SK-MEL-5 (cell line): ENCODE measurements at regions not wholly inside any gene's neighbourhood (a gene's known extent, or its start where the extent isn't known, plus 50 kb on each side); places are given as distances from the start of the nearest gene placed in this dataset.
"Not testable (repeated sequence)": the region's sequence is repeated elsewhere in the genome, so short reads cannot be mapped to it uniquely, and the experiment has no call there.

Source experiments
- DNase-seq: peaks from one replicate; pipeline ENCODE4 v3.0.0-alpha.2; 2016; ENCODE audit warnings: low read depth, low spot score
- in situ Hi-C: cut with HindIII; loops from 2 replicates; pipeline ENCODE4 v1.10.0; 2016; ENCODE audit warnings: low sequenced_read_pairs, high pct_unique_total_duplicates, low pct_unique_long_range_greater_than_20kb

GRCh38 chr2:83104202-83104601, 1354.9 kb downstream of the SUCLG1 start:
- DNase-seq, result peak; percentile 15
- in situ Hi-C loops, result no loop called here

GRCh38 chr2:83103613-83104012, 1355.5 kb downstream of the SUCLG1 start:
- in situ Hi-C loops, result no loop called here

GRCh38 chr2:83089051-83089450, 1370.0 kb downstream of the SUCLG1 start:
- DNase-seq, in situ Hi-C loops: not testable (repeated sequence)

More at GRCh38 chr2:83103613-83104012, 1355.5 kb downstream of the SUCLG1 start:
- DNase-seq, result no peak

GRCh38 chr2:83085869-83086268, 1373.2 kb downstream of the SUCLG1 start:
- DNase-seq, result no peak
- in situ Hi-C loops, result no loop called here

GRCh38 chr2:83081826-83082690, 1377.0 kb downstream of the SUCLG1 start:
- DNase-seq, result no peak
- in situ Hi-C loops, result no loop called here

- in situ Hi-C loops, result no loop called here
- no peak for DNase-seq
Observed at GRCh38 chr2:83079007-83079406, 1380.1 kb downstream of the SUCLG1 start.

DNA sequence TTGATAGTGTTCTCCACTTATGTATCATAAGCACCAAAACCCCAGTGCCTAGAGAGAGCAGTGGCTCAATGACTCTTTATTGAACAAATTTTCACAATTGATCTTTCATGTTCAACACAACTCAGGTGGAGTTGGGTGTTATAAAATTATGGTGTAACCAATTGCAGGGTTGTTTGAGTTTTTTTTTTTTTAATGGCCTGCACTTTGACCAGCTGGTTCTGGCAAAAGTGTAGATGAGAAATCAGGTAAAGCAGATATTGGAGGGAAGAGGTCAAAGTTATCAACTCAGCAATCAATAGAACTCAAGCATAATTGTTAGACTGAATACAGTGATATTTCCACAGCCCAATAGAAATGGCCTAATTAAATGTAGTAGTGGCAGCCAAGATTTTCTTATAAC, 1386.3 kb downstream of the SUCLG1 start:
- no peak for DNase-seq
- in situ Hi-C loops, result no loop called here

- in situ Hi-C loops, result no loop called here
- no peak for DNase-seq
Observed at GRCh38 chr2:83071914-83072313, 1387.2 kb downstream of the SUCLG1 start.

- in situ Hi-C loops, result no loop called here
- DNase-seq, result no peak
Observed at GRCh38 chr2:83071352-83071751, 1387.7 kb downstream of the SUCLG1 start.

DNA sequence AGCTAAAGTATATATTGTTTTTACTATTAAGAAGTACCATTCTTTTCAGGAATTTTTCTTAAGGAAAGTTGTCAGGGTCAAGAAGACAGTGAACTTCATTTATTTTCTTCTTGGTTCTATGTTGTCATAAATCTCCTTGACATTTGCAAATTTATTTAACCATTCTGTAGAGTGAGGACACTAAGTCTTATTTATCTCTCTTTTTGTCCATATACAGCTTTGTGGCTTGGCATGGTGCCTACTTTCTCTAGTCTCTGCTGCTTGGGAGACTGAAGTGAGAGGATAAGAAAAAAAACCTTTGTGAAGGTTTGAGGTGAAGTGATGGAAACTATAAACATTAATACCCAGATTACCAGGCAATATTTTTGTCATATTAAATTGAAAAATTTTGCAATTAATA, 1389.4 kb downstream of the SUCLG1 start:
- in situ Hi-C loops, result no loop called here
- peak; percentile 12 for DNase-seq

DNA sequence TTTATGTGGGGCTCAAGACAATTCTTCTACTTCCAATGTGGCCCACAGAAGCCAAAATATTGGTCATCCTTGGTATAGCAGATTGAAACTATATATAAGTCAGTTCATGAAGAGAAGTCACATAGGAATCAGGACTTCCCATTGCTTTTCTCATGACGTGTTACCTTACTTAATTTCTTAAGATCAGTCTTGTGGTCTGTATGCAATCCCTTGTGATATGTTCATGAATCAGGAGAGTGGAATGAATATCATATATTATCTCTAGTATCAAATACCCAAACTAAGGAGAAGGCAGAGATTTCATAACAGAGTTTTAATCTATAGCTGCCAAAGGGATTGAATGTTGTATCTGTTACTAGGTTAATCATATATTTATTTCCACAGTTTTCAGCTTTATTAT, 1390.4 kb downstream of the SUCLG1 start:
- in situ Hi-C loops, result no loop called here
- DNase-seq, result no peak

- in situ Hi-C loops, result no loop called here
- DNase-seq, result no peak
Observed at GRCh38 chr2:83067947-83068346, 1391.1 kb downstream of the SUCLG1 start.

GRCh38 chr2:83063933-83064332, 1395.1 kb downstream of the SUCLG1 start:
- DNase-seq, result no peak
- in situ Hi-C loops, result no loop called here

GRCh38 chr2:83063511-83063910, 1395.6 kb downstream of the SUCLG1 start:
- DNase-seq, result no peak
- in situ Hi-C loops, result no loop called here

GRCh38 chr2:83058683-83059082, 1400.4 kb downstream of the SUCLG1 start:
- DNase-seq, result no peak
- in situ Hi-C loops, result no loop called here

GRCh38 chr2:83055376-83056010, 1403.6 kb downstream of the SUCLG1 start:
- in situ Hi-C loops, result no loop called here
- DNase-seq, result no peak

- in situ Hi-C loops, result no loop called here
- no peak for DNase-seq
Observed at GRCh38 chr2:83054751-83055150, 1404.3 kb downstream of the SUCLG1 start.

DNA sequence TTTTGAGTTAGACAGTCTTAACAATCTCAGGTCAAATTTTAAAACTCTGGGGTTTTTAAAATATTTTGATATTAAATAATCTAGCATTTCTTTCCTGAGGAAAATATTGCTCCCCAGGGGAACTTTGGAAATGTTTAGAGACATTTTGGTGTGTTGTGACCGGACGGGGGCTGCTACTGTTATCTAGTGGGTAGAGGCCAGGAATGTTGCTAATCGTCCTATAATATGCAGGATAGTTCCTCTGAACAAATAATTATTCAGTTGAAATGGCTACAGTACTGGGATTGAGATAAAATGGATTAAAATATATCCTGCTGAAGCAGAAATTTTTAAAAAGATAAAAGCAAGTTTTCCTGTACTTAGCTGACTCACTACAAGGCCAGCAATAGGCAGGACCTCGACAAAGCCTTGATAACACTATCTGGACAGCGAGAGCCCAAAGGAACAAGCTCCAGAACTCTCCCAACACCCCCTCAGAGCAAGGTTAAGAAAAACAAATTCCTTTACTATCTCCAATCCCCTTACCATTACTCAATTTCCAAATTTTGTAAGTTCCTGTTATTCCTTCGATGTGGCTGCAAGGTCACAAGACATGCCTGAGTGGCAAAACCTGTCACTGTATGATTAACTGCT, 1407.4 kb downstream of the SUCLG1 start:
- DNase-seq, result no peak
- in situ Hi-C loops, result no loop called here

GRCh38 chr2:83042053-83042452, 1417.0 kb downstream of the SUCLG1 start:
- in situ Hi-C loops, result no loop called here
- DNase-seq, result no peak
